Hepatocyte (in vitro differentiated cells): ENCODE measurements at regions not wholly inside any gene's neighbourhood (a gene's known extent, or its start where the extent isn't known, plus 50 kb on each side); places are given as distances from the start of the nearest gene placed in this dataset.

Experiments used
- DNase-seq: peaks from one replicate; pipeline ENCODE4 v3.0.0-alpha.2; 2016; ENCODE audit warnings: low spot score
- H2AFZ ChIP-seq: fragments of 200-600 bp; sonication (generic); 2 replicates; pipeline ENCODE4 v1.6.0; 2016; ENCODE audit warnings: antibody characterized with exemption, mild to moderate bottlenecking
- H3K27ac ChIP-seq: fragments of 200-600 bp; sonication (generic); 2 replicates; pipeline ENCODE4 v1.5.1; 2016; ENCODE audit warnings: mild to moderate bottlenecking
- H3K27me3 ChIP-seq: fragments of 200-600 bp; sonication (generic); 2 replicates; pipeline ENCODE4 v1.6.1; 2016
- H3K36me3 ChIP-seq: fragments of 200-600 bp; sonication (generic); replicated peaks from 2 replicates; pipeline ENCODE4 v1.5.1; 2016; ENCODE audit warnings: low read depth; ENCODE audit not compliant: insufficient read depth
- H3K4me1 ChIP-seq: fragments of 200-600 bp; sonication (generic); 2 replicates; pipeline ENCODE4 v1.5.1; 2016; ENCODE audit warnings: mild to moderate bottlenecking, moderate library complexity; ENCODE audit not compliant: insufficient read depth
- H3K4me2 ChIP-seq: fragments of 200-600 bp; sonication (generic); 2 replicates; pipeline ENCODE4 v1.6.0; 2016
- H3K4me3 ChIP-seq: fragments of 200-600 bp; sonication (generic); 2 replicates; pipeline ENCODE4 v1.5.1; 2016; ENCODE audit warnings: mild to moderate bottlenecking
- H3K79me2 ChIP-seq: fragments of 200-600 bp; sonication (generic); 2 replicates; pipeline ENCODE4 v1.6.0; 2017; ENCODE audit warnings: mild to moderate bottlenecking
- H3K9me2 ChIP-seq: fragments of 200-600 bp; sonication (generic); replicated peaks from 2 replicates; pipeline ENCODE4 v1.6.0; 2017; ENCODE audit warnings: mild to moderate bottlenecking; ENCODE audit not compliant: insufficient read depth
- H3K9me3 ChIP-seq: fragments of 200-600 bp; sonication (generic); 2 replicates; pipeline ENCODE4 v1.5.1; 2016; ENCODE audit warnings: low read depth, mild to moderate bottlenecking
- H4K20me1 ChIP-seq: fragments of 200-600 bp; sonication (generic); 2 replicates; pipeline ENCODE4 v1.6.0; 2016; ENCODE audit warnings: mild to moderate bottlenecking; ENCODE audit not compliant: insufficient read depth, poor library complexity, severe bottlenecking
- EZH2 ChIP-seq: fragments of 200-600 bp; sonication (generic); IDR thresholded peaks from 2 replicates; pipeline ENCODE4 v1.6.1; 2016; ENCODE audit warnings: antibody characterized with exemption, mild to moderate bottlenecking, borderline replicate concordance
- EZH2phosphoT487 ChIP-seq: fragments of 200-600 bp; sonication (generic); IDR thresholded peaks from one replicate; pipeline ENCODE4 v1.6.1; 2018; ENCODE audit warnings: antibody characterized with exemption, mild to moderate bottlenecking, low read depth, moderate library complexity; ENCODE audit not compliant: unreplicated experiment, severe bottlenecking
- WGBS: methylation state at CpG from one replicate; pipeline ENCODE4 v1.1.6; 2016; ENCODE audit warnings: low lambda C conversion rate; ENCODE audit errors: missing lambda C conversion rate; 5-methylcytosine and 5-hydroxymethylcytosine counted together
- TF ChIP-seq, protein P1 (sequence below): fragments of 200-600 bp; sonication (generic); IDR thresholded peaks from 2 replicates; pipeline ENCODE4 v1.5.1; 2016; ENCODE audit warnings: antibody characterized with exemption, mild to moderate bottlenecking; ENCODE audit not compliant: poor library complexity

DNA sequence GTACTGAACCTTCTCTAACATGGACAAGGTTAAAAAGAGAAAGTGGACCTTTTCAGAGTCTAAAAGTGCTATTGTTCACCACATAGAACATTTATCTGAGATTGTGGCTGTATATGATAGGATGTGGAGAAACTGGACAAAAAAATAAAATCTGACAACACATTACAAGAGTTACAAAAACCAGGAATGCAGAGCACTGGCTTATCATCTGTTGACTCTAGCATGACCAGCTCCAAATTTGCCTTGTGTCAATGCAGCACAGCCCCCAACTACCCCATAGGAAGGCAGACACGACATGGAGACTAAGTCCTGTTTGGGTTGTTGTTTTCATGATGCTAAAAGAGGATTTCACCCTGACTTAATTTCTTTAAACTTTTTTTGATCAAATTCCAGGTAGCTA lies 436.9 kb upstream of the MARCKS start:
- TF ChIP-seq EZH2phosphoT487 (no peak), EZH2 (no peak)
- TF ChIP-seq, protein P1, sequence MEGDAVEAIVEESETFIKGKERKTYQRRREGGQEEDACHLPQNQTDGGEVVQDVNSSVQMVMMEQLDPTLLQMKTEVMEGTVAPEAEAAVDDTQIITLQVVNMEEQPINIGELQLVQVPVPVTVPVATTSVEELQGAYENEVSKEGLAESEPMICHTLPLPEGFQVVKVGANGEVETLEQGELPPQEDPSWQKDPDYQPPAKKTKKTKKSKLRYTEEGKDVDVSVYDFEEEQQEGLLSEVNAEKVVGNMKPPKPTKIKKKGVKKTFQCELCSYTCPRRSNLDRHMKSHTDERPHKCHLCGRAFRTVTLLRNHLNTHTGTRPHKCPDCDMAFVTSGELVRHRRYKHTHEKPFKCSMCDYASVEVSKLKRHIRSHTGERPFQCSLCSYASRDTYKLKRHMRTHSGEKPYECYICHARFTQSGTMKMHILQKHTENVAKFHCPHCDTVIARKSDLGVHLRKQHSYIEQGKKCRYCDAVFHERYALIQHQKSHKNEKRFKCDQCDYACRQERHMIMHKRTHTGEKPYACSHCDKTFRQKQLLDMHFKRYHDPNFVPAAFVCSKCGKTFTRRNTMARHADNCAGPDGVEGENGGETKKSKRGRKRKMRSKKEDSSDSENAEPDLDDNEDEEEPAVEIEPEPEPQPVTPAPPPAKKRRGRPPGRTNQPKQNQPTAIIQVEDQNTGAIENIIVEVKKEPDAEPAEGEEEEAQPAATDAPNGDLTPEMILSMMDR = no peak
- no peaks in the 10 kb centered on the region for H3K4me1 ChIP-seq
- no peaks in the 10 kb centered on the region for H4K20me1 ChIP-seq
- H2AFZ ChIP-seq = no peak overlapping the region
- no peaks in the 10 kb centered on the region for H3K27me3 ChIP-seq
- H3K79me2 ChIP-seq = no peaks in the 10 kb centered on the region
- DNase-seq = no peak
- H3K27ac ChIP-seq = no peak overlapping the region
- no peak overlapping the region for H3K4me2 ChIP-seq
- WGBS = 50% methylated on average over 1 of the region's 1 CpG
- H3K9me3 ChIP-seq = no peaks in the 10 kb centered on the region
- no peak overlapping the region for H3K4me3 ChIP-seq
- H3K9me2 ChIP-seq = no peaks in the 10 kb centered on the region
- H3K36me3 ChIP-seq = no peaks in the 10 kb centered on the region

GRCh38 chr6:113421997-113422396 lies 435.1 kb upstream of the MARCKS start:
- 100% methylated on average over 1 of the region's 1 CpG for WGBS
- TF ChIP-seq EZH2phosphoT487 = no peak

GRCh38 chr6:113423956-113424355 lies 433.2 kb upstream of the MARCKS start:
- Histone ChIP-seq H3K4me2 (no peak overlapping the region), H3K27me3 (no peaks in the 10 kb centered on the region), H4K20me1 (no peaks in the 10 kb centered on the region), H2AFZ (no peak overlapping the region), H3K9me2 (no peaks in the 10 kb centered on the region), H3K4me3 (no peak overlapping the region), H3K4me1 (no peaks in the 10 kb centered on the region), H3K27ac (no peak overlapping the region), H3K9me3 (no peaks in the 10 kb centered on the region), H3K36me3 (no peaks in the 10 kb centered on the region), H3K79me2 (no peaks in the 10 kb centered on the region)
- TF ChIP-seq, protein P1 = no peak
- no peak for TF ChIP-seq EZH2
- 84% methylated on average over 1 of the region's 1 CpG for WGBS
- no peak for DNase-seq

More at GRCh38 chr6:113421997-113422396, 435.1 kb upstream of the MARCKS start:
- no peak for DNase-seq
- H2AFZ ChIP-seq = no peak overlapping the region
- H3K27me3 ChIP-seq = no peaks in the 10 kb centered on the region
- no peak overlapping the region for H3K4me3 ChIP-seq
- no peaks in the 10 kb centered on the region for H3K36me3 ChIP-seq
- no peak overlapping the region for H3K4me2 ChIP-seq
- H3K4me1 ChIP-seq = no peaks in the 10 kb centered on the region
- H3K9me3 ChIP-seq = no peaks in the 10 kb centered on the region
- no peaks in the 10 kb centered on the region for H3K79me2 ChIP-seq
- no peak overlapping the region for H3K27ac ChIP-seq
- H4K20me1 ChIP-seq = no peaks in the 10 kb centered on the region
- no peaks in the 10 kb centered on the region for H3K9me2 ChIP-seq

- no peaks in the 10 kb centered on the region for H3K9me2 ChIP-seq
- DNase-seq = no peak
- TF ChIP-seq EZH2phosphoT487 (no peak), EZH2 (no peak)
- TF ChIP-seq, protein P1 = no peak
- no peaks in the 10 kb centered on the region for H3K9me3 ChIP-seq
- H3K36me3 ChIP-seq = no peaks in the 10 kb centered on the region
- no peak overlapping the region for H3K4me2 ChIP-seq
- WGBS = 74% methylated on average over 3 of the region's 3 CpGs
- H3K4me3 ChIP-seq = no peak overlapping the region
- no peak overlapping the region for H2AFZ ChIP-seq
- H4K20me1 ChIP-seq = no peaks in the 10 kb centered on the region
- no peaks in the 10 kb centered on the region for H3K27me3 ChIP-seq
- H3K4me1 ChIP-seq = no peaks in the 10 kb centered on the region
- H3K27ac ChIP-seq = no peak overlapping the region
- no peaks in the 10 kb centered on the region for H3K79me2 ChIP-seq
Measured at GRCh38 chr6:113425977-113426660, 431.0 kb upstream of the MARCKS start.
